Stimulated activated CD8-positive, alpha-beta memory T cell treated with anti-CD3 and anti-CD28 coated beads, Interleukin-7, amount 100 ng/mL, for 4 hours (primary cell): ENCODE measurements at regions not wholly inside any gene's neighbourhood (a gene's known extent, or its start where the extent isn't known, plus 50 kb on each side); places are given as distances from the start of the nearest gene placed in this dataset.
"Not testable (repeated sequence)": the region's sequence is repeated elsewhere in the genome, so short reads cannot be mapped to it uniquely, and the experiment has no call there.

Experiments
- DNase-seq, 2 donors: peaks; one replicate each; pipeline ENCODE4 v3.0.0-alpha.2; 2020; ENCODE audit warnings: low read depth in 2 of 2

DNA sequence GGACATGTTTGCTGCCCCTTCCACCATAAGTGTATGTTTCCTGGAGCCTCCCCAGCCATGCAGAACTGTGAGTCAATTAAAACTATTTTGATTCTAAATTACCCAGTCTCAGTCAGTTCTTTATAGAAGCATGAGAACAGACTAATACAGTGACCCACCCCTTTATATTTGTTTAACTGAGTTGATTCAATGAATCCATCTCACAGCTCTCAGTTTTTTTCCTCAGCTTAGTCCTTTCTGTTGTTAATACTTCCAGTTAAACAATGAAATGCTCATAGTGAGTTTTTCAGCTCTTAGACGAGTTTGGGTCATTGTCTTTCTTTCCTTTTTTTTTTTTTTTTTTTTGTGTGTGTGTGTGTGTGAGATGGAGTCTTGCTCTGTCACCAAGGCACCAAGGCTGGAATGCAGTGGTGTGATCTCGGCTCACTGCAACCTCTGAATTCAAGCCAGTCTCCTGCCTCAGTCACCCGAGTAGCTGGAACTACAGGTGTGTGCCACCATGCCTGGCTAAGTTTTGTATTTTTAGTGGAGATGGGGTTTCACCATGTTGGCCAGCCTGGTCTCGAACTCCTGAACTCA is 627.4 kb downstream of the SPATA31A7 start:
- DNase-seq = not testable (repeated sequence)

GRCh38 chr9:61853624-61854259 is 663.9 kb downstream of the SPATA31A7 start:
- peak; percentile 79 to 88 for DNase-seq

DNA sequence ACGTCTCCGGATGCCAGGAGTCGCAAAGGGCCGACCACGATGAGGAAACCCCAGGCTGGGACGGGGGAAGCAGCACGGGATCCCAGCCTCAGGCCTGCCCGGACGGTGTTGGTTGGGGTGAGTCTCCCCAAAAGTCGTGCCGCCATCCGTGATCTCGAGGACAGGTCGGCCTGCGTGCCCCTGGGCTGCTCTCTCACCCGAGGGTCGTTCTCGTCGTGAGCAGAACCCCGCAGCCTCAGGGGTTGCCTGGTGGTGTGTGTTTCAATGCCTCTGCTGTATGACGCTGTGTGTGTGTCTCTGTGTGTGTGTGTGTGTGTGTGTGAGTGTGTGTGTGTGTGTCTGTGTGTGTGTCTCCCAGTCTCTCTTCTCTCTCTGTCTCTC is 664.4 kb downstream of the SPATA31A7 start:
- DNase-seq = not testable (repeated sequence)

GRCh38 chr9:61856283-61856682 is 666.4 kb downstream of the SPATA31A7 start:
- DNase-seq = not testable (repeated sequence)

DNA sequence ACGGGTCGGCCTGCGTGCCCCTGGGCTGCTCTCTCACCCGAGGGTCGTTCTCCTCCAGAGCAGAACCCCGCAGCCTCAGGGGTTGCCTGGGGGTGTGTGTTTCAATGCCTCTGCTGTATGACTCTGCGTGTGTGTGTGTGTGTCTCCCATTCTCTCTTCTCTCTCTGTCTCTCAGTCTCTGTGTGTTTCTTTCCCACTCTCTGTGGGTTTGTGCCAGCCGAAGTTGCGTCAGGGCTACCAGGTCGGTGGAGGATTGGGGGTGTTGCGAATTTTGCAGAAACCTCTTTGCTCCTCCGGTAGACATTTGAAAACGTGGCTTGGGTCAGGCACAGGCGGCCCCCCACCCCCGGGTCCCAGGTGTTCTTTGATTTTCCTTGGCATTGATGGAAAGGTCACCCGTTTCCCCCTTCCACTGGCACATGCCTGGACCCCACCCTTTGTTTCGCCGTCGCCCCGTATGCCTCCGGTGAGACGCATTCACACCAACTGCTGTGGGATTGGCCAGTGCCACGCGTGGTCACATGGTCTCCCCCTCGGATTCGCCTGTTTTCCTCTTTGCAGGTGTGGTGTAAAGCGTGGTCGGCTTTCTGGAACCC is 667.1 kb downstream of the SPATA31A7 start:
- DNase-seq = not testable (repeated sequence)

DNA sequence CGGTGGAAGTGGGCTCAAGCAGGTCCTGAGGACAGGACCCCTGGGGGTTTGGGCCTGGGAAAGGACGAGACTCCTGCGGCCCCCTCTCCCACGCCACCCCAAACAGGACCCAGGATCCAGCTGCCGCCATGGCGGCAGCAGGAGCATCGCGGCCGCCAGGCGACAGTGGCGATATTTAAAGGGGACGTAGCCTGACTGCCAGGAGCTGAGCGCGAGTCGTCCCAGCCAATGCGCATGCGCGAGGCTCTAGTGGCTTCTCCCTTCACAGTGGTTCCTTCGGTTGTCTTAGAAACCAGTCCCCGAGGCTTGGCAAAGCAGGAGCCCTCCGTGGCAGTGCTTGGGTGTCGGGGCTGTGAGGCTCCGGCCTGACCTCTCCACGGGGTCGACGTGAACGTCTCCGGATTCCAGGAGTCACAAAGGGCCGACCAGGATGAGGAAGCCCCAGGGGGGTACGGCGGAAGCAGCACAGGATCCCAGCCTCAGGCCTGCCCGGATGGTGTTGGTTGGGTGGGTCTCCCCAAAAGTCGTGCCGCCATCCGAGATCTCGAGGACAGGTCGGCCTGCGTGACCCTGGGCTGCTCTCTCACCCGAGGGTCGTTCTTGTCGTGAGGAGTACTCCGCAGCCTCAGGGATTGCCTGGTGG is 668.0 kb downstream of the SPATA31A7 start:
- not testable (repeated sequence) for DNase-seq

GRCh38 chr9:61862431-61862971 is 672.7 kb downstream of the SPATA31A7 start:
- DNase-seq = peak; percentile 55 to 71

- not testable (repeated sequence) for DNase-seq
These were observed 674.6 kb downstream of the SPATA31A7 start for GRCh38 chr9:61864463-61864862.

GRCh38 chr9:61868965-61869364 is 679.1 kb downstream of the SPATA31A7 start:
- DNase-seq = not testable (repeated sequence)

DNA sequence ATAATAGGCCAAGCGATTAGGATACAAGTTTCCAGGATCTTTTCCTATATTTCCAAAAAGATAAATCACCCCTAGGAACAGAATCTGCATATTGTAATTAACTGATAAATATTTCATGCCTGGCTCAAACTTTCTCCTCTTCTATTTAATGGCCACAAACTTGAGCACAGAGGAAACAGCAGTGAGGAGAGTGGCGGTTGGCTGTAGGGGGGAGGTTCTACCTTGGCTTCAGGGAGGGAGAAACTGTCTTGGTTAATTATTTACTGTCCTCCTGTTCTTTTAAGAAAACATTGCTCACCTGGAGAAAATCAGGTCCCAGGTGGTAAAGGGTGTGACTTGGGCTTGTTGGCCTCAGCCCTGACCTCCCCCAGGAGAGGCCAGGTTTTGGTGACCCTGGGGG is 682.5 kb downstream of the SPATA31A7 start:
- not testable (repeated sequence) for DNase-seq
